ENCODE measurements at regions not wholly inside any gene's neighbourhood (a gene's known extent, or its start where the extent isn't known, plus 50 kb on each side); places are given as distances from the start of the nearest gene placed in this dataset.

- TF ChIP-seq POLR2A (IDR thresholded peaks at IDR 0.05) (no peak), POLR2AphosphoS5 (IDR thresholded peaks at IDR 0.05) (no peak), EP300 (IDR thresholded peaks at IDR 0.05) (no peak)
- TF ChIP-seq, protein P1, sequence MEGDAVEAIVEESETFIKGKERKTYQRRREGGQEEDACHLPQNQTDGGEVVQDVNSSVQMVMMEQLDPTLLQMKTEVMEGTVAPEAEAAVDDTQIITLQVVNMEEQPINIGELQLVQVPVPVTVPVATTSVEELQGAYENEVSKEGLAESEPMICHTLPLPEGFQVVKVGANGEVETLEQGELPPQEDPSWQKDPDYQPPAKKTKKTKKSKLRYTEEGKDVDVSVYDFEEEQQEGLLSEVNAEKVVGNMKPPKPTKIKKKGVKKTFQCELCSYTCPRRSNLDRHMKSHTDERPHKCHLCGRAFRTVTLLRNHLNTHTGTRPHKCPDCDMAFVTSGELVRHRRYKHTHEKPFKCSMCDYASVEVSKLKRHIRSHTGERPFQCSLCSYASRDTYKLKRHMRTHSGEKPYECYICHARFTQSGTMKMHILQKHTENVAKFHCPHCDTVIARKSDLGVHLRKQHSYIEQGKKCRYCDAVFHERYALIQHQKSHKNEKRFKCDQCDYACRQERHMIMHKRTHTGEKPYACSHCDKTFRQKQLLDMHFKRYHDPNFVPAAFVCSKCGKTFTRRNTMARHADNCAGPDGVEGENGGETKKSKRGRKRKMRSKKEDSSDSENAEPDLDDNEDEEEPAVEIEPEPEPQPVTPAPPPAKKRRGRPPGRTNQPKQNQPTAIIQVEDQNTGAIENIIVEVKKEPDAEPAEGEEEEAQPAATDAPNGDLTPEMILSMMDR (IDR thresholded peaks at IDR 0.05): no peak
Measured at GRCh38 chr14:66008631-66009030, 477.5 kb upstream of the CCDC196 start.
